ENCODE measurements at regions not wholly inside any gene's neighbourhood (a gene's known extent, or its start where the extent isn't known, plus 50 kb on each side); places are given as distances from the start of the nearest gene placed in this dataset.

DNA sequence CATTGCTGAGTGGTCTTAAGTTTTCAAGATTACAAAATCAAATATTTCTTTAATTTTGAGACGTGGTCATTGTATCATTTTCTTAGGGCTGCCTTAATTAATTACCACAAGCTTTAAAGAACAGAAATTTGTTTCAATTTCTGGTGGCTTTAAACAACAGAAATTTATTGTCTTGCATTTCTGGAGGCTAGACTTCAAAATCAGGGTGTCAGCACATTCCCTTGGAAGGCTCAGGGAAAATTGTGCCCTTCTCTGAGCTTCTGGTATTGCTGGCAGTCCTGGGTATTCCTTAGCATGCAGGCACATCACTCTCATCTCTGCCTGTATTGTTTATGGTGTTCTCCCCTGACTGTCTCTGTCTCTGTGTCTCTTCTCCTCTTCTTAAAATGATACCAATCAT is 76.0 kb upstream of the PCSK2 start:
- TF ChIP-seq, protein P1, sequence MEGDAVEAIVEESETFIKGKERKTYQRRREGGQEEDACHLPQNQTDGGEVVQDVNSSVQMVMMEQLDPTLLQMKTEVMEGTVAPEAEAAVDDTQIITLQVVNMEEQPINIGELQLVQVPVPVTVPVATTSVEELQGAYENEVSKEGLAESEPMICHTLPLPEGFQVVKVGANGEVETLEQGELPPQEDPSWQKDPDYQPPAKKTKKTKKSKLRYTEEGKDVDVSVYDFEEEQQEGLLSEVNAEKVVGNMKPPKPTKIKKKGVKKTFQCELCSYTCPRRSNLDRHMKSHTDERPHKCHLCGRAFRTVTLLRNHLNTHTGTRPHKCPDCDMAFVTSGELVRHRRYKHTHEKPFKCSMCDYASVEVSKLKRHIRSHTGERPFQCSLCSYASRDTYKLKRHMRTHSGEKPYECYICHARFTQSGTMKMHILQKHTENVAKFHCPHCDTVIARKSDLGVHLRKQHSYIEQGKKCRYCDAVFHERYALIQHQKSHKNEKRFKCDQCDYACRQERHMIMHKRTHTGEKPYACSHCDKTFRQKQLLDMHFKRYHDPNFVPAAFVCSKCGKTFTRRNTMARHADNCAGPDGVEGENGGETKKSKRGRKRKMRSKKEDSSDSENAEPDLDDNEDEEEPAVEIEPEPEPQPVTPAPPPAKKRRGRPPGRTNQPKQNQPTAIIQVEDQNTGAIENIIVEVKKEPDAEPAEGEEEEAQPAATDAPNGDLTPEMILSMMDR (IDR thresholded peaks at IDR 0.05), result no peak
- TF ChIP-seq POLR2A (IDR thresholded peaks at IDR 0.05), result no peak
